Nephron progenitor cell (in vitro differentiated cells): ENCODE measurements at regions not wholly inside any gene's neighbourhood (a gene's known extent, or its start where the extent isn't known, plus 50 kb on each side); places are given as distances from the start of the nearest gene placed in this dataset.
A peak's percentile ranks its signal among the peaks of the same experiment; 100 is the strongest.
"Not testable (repeated sequence)": the region's sequence is repeated elsewhere in the genome, so short reads cannot be mapped to it uniquely, and the experiment has no call there.

Source experiments
- DNase-seq: peaks from one replicate; pipeline ENCODE4 v3.0.0; 2021
- H3K27ac Mint-ChIP-seq: 2 replicates; pipeline ENCODE4 v1.8.0; 2021; ENCODE audit warnings: mild to moderate bottlenecking, moderate library complexity, mixed read lengths
- H3K27me3 Mint-ChIP-seq: 2 replicates; pipeline ENCODE4 v1.8.0; 2021; ENCODE audit warnings: mild to moderate bottlenecking, low read depth, mixed read lengths; ENCODE audit not compliant: poor library complexity
- H3K36me3 Mint-ChIP-seq: 2 replicates; pipeline ENCODE4 v1.8.0; 2021; ENCODE audit warnings: low read depth, mixed read lengths
- H3K4me1 Mint-ChIP-seq: 2 replicates; pipeline ENCODE4 v1.8.0; 2021; ENCODE audit warnings: mixed read lengths
- H3K4me3 Mint-ChIP-seq: 2 replicates; pipeline ENCODE4 v1.8.0; 2021; ENCODE audit warnings: mild to moderate bottlenecking, moderate library complexity, mixed read lengths
- H3K9me3 Mint-ChIP-seq: 2 replicates; pipeline ENCODE4 v1.8.0; 2021; ENCODE audit warnings: mild to moderate bottlenecking, moderate library complexity, mixed read lengths
- TF ChIP-seq, protein P1 (sequence below): fragments of 200-600 bp; sonication (generic); IDR thresholded peaks from 2 replicates; pipeline ENCODE4 v1.5.0; 2021; ENCODE audit warnings: antibody characterized with exemption

DNA sequence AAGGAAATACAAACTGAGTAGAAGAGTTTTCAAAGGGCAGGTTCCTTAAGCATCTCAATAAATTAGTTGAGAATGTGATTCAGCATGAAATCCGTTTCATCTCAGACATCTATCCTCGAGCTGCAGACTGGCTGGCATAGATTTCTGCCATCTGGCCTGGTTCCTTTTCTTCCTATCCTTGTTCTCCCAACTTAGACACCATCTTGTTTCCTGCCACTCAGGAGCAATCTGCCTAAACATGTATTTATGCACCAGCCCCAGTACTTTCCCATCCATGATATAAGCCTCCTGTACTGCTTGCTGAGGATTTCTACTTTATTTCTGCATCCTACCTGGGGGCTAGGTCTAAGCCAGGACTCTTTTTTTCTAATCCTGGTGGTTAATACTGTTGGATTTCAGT is 359.1 kb upstream of the C11orf87 start:
- no peaks in the 10 kb centered on the region for H3K36me3 Mint-ChIP-seq
- no peaks in the 10 kb centered on the region for H3K4me1 Mint-ChIP-seq
- no peak for DNase-seq
- TF ChIP-seq, protein P1, sequence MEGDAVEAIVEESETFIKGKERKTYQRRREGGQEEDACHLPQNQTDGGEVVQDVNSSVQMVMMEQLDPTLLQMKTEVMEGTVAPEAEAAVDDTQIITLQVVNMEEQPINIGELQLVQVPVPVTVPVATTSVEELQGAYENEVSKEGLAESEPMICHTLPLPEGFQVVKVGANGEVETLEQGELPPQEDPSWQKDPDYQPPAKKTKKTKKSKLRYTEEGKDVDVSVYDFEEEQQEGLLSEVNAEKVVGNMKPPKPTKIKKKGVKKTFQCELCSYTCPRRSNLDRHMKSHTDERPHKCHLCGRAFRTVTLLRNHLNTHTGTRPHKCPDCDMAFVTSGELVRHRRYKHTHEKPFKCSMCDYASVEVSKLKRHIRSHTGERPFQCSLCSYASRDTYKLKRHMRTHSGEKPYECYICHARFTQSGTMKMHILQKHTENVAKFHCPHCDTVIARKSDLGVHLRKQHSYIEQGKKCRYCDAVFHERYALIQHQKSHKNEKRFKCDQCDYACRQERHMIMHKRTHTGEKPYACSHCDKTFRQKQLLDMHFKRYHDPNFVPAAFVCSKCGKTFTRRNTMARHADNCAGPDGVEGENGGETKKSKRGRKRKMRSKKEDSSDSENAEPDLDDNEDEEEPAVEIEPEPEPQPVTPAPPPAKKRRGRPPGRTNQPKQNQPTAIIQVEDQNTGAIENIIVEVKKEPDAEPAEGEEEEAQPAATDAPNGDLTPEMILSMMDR, result no peak
- H3K27me3 Mint-ChIP-seq, result no peaks in the 10 kb centered on the region
- H3K9me3 Mint-ChIP-seq, result no peaks in the 10 kb centered on the region
- no peak overlapping the region for H3K4me3 Mint-ChIP-seq
- H3K27ac Mint-ChIP-seq, result no peak overlapping the region

DNA sequence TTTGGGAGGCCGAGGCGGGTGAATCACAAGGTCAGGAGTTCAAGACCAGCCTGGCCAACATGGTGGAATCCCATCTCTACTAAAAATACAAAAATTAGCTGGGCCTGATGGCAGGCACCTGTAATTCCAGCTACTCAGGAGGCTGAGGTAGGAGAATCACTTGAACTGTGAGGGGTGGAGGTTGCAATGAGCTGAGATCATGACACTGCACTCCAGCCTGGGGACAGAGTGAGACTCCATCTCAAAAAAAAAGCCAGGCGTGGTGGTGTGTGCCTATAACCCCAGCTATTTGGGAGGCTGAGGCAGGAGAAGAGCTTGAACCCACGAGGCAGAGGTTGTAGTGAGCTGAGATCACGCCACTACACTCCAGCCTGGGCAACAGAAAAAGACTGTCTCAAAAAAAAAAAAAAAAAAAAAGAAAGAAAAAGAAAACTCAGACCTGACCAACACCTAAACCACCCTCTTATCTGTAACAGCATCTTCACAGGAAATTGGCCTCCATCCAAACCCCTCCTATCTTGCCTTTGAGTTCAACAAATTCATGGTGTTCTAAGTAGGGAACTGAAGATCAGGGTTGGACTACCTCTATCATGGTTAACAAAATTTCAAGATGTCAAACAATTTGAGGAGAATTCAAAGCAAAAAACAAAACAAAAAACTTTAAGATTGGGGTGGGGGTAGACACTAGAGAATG is 357.2 kb upstream of the C11orf87 start:
- H3K4me3 Mint-ChIP-seq, H3K27me3 Mint-ChIP-seq, H3K27ac Mint-ChIP-seq, H3K4me1 Mint-ChIP-seq, DNase-seq, H3K36me3 Mint-ChIP-seq: not testable (repeated sequence)
- peaks cover 15% of the 10 kb centered on the region for H3K9me3 Mint-ChIP-seq

DNA sequence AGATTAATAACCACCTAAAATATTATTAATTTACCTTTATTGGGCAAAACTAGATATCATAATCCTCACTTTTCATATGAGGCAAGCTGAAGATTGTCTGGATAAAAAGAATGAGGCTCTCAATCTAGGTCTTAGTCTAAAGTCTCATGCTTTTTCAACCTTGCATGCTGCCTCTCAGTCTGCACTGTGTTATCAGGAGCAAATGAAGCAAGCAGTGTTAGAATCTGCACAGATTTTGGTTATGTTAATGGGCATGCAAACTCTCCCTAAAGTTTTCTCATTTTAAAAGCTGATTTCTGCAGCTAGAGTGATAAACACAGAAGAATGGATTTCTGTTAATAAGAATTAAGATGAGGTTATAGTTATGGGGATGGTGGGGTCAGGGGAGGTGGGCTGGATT is 350.7 kb upstream of the C11orf87 start:
- Mint-ChIP-seq H3K9me3 (peaks cover 30% of the 10 kb centered on the region), H3K27me3 (no peaks in the 10 kb centered on the region), H3K4me3 (no peak overlapping the region), H3K36me3 (peaks cover 5% of the 10 kb centered on the region), H3K27ac (no peak overlapping the region), H3K4me1 (peaks cover 5% of the 10 kb centered on the region)
- DNase-seq, result no peak
- TF ChIP-seq, protein P1, result no peak

DNA sequence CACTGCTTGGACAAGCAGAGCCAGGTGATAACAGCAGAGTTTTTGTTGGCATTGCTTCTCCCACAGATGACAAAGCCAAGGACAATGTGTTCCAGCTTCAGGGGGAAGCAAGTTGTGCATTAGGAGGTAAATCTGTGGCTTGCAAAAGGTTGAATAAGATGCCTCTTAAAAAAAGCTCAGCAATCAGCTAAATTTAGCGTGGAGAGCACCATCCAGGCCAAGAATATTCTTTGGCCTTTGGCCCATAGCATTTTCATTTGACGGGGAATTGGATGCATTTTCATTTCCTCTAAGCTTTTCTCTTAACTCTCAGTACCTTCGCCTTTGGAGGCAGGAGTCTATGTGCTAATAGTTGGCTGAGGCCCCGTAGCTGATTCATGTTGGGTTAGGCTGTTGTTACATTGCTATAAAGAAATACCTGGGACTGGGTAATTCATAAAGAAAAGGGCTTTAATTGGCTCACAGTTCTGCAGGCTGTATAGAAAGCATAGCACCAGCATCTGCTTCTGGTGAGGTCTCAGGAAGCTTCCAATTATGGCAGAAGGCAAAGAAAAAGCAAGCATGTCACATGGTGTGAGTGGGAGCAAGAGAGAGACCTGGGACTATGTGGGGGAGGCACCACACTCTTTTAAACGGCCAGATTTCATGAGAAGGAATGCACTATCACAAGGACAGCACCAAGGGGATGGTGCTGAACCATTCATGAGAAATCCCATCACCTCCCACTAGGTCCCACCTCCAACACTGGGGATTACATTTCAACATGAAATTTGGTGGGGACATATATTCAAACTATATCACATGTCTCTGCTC is 350.1 kb upstream of the C11orf87 start:
- no peak overlapping the region for H3K4me3 Mint-ChIP-seq
- DNase-seq, result no peak
- H3K4me1 Mint-ChIP-seq, result peaks cover 11% of the 10 kb centered on the region
- H3K27ac Mint-ChIP-seq, result no peak overlapping the region
- TF ChIP-seq, protein P1, result no peak
- H3K27me3 Mint-ChIP-seq, result no peaks in the 10 kb centered on the region
- H3K36me3 Mint-ChIP-seq, result peaks cover 5% of the 10 kb centered on the region
- peaks cover 30% of the 10 kb centered on the region for H3K9me3 Mint-ChIP-seq

DNA sequence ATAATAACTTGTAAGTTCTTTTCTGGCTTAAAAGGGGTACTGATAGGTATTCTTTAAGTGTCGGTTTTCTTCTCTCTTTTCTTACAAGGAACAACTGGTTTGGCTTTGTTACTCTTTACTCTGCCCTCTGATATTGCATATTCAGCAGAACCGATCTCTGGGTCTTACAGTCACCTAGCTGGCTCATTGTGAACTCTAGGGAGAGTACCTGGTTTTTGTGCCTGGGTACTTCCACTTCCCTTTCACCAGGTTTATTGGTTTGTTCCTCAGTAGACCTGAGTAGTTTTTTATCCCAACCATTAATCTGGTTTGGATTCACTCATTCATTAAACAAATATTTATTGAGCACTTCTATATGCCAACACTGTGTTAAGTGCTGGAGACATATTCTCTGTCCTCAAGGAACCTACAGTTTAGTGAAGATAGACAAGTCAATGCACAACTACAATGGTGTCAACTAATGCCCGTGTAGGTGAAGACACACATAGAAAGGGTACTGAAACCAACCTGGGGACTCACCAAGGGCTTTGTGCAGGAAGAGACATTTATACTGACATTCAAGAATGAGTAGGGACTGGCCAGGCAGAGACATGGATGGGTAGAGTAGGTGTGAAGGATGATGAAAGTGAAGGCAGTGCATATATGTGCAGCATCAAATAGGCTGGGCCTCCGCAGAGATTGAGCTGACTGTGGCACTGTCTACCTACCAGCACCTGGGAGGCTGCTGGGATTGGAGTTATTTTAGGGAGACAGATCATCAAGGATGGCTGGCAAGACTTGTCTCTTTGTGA is 348.8 kb upstream of the C11orf87 start:
- H3K9me3 Mint-ChIP-seq, result peaks cover 29% of the 10 kb centered on the region
- H3K36me3 Mint-ChIP-seq, result peaks cover 5% of the 10 kb centered on the region
- no peak overlapping the region for H3K27ac Mint-ChIP-seq
- TF ChIP-seq, protein P1, result no peak
- peaks cover 19% of the 10 kb centered on the region for H3K4me1 Mint-ChIP-seq
- no peaks in the 10 kb centered on the region for H3K27me3 Mint-ChIP-seq
- no peak overlapping the region for H3K4me3 Mint-ChIP-seq
- DNase-seq, result no peak

DNA sequence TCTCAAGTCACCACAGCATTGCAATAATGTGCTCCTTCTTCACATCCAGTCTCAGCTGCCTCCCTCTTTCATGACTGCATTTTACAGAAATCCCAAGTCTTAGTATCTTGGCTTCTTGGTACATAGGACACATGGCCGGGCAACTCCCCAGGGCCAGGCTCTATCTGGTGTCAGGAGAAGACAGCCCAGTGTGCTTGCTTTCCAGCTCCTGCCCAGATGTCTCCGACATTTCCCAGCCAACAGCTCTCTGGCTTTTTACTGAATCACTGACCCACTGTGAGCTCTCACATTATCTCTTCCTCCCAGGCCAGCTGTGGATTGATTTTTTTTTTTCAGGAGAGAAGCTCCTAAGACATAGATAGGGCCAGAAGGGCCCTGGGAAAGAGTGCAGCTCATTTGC is 346.0 kb upstream of the C11orf87 start:
- TF ChIP-seq, protein P1, result no peak
- Mint-ChIP-seq H3K36me3 (peaks cover under 1% of the 10 kb centered on the region), H3K27me3 (no peaks in the 10 kb centered on the region), H3K27ac (peak overlapping the region; percentile 50), H3K9me3 (peaks cover 10% of the 10 kb centered on the region), H3K4me3 (no peak overlapping the region), H3K4me1 (peaks cover 19% of the 10 kb centered on the region)
- DNase-seq, result no peak
